ENCODE measurements at regions not wholly inside any gene's neighbourhood (a gene's known extent, or its start where the extent isn't known, plus 50 kb on each side); places are given as distances from the start of the nearest gene placed in this dataset.

DNA sequence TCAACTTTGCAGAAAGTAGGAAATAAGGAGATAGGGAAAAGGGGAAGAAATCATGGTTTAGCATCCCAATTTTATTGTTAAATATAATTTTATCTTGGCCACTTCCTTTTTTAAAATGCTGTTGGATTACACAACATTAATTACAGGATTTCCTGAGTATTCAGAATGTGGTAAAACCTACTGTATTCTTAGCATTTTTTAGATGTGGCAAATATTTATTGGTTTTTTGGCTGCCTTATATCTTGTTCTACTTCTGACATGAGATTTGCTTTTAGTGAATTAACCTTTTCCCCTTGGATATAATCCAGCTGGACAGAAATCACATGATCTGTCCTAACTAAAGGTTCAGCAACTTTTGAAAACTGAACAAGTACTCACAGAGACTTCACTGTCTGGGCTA is 104.9 kb downstream of the PTGS2 start:
- H3K4me1 ChIP-seq (ENCODE audit: control insufficient read depth, insufficient read depth, low read length): no peaks in the 10 kb centered on the region
- H3K27me3 ChIP-seq (replicated peaks in 1 of 2; ENCODE audit: control insufficient read depth in 2 of 2, insufficient read depth in 2 of 2, low read length in 1 of 2): no peaks in the 10 kb centered on the region
- CTCF ChIA-PET: no interaction called here
- in situ Hi-C loops (cut with MboI) (no loop called here), intact Hi-C loops (cut with micrococcal nuclease; ENCODE audit: unreplicated experiment) (no loop called here)
- no peaks in the 10 kb centered on the region for H3K79me2 ChIP-seq (ENCODE audit: control insufficient read depth, insufficient read depth, low read length)
- ATAC-seq (no peak), DNase-seq (ENCODE audit: low read depth, low spot score) (no peak), FAIRE-seq (no peak)
- no peak overlapping the region for H3K4me3 ChIP-seq
- SMC1A ChIA-PET (ENCODE audit: uncharacterized antibody, unreplicated experiment): no interaction called here
- H3K27ac ChIP-seq (ENCODE audit: control insufficient read depth, insufficient read depth): no peak overlapping the region
- no peak overlapping the region for H2AFZ ChIP-seq (ENCODE audit: control insufficient read depth, low read depth, low read length)
- TF ChIP-seq ZNF384 (IDR thresholded peaks at IDR 0.05; ENCODE audit: borderline replicate concordance, low read depth, low read length) (no peak), POU2F2 (IDR thresholded peaks at IDR 0.05; ENCODE audit: borderline replicate concordance, low read depth, low read length) (no peak), NBN (IDR thresholded peaks at IDR 0.05) (no peak), GATAD2B (conservative IDR thresholded peaks at IDR 0.05; ENCODE audit: low read depth) (no peak), NR2F1 (conservative IDR thresholded peaks at IDR 0.05) (no peak), NFYB (IDR thresholded peaks at IDR 0.05; ENCODE audit: insufficient read depth, low read depth, low read length) (no peak), IKZF2 (IDR thresholded peaks at IDR 0.05) (no peak), RB1 (IDR thresholded peaks at IDR 0.05; ENCODE audit: borderline replicate concordance) (no peak)
- no peak overlapping the region for H3K4me2 ChIP-seq (ENCODE audit: control insufficient read depth, insufficient read depth)
- BruUV-seq (replicated peaks): no TSS peak
- RAD21 ChIA-PET (ENCODE audit: unreplicated experiment): no interaction called here
- no peaks in the 10 kb centered on the region for H3K9me3 ChIP-seq (replicated peaks; ENCODE audit: control insufficient read depth, insufficient read depth, low read length)
- POLR2A ChIA-PET: no interaction called here
- H3K36me3 ChIP-seq (ENCODE audit: control insufficient read depth in 2 of 2, insufficient read depth in 2 of 2, low read length in 1 of 2): no peaks in the 10 kb centered on the region
- H4K20me1 ChIP-seq (ENCODE audit: control insufficient read depth, insufficient read depth): no peaks in the 10 kb centered on the region
- no peak overlapping the region for H3K9ac ChIP-seq (ENCODE audit: control insufficient read depth, insufficient read depth, low read length)

DNA sequence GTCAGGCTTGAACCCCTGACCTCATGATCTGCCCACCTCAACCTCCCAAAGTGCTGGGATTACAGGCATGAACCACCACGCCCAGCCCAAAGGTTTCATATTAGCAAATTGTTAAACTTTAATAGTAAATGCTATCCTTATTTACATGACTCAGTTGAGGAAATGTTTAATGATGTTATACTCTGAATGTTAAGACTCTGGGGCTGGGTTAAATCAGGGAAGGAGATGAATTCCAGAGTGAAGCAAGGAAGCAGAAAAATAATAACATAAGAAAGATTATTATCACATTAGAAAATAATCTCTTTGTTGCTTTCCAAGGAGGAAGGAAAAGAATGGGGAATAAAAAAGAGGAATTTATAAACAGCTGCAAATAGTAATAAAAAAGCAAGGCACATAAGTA is 105.3 kb downstream of the PTGS2 start:
- BruUV-seq (replicated peaks): no TSS peak
- SMC1A ChIA-PET (ENCODE audit: uncharacterized antibody, unreplicated experiment): no interaction called here
- H4K20me1 ChIP-seq (ENCODE audit: control insufficient read depth, insufficient read depth): no peaks in the 10 kb centered on the region
- no peak overlapping the region for H3K4me3 ChIP-seq
- FAIRE-seq (no peak), DNase-seq (ENCODE audit: low read depth, low spot score) (no peak), ATAC-seq (no peak)
- no peak overlapping the region for H3K4me2 ChIP-seq (ENCODE audit: control insufficient read depth, insufficient read depth)
- intact Hi-C loops (cut with micrococcal nuclease; ENCODE audit: unreplicated experiment) (no loop called here), in situ Hi-C loops (cut with MboI) (no loop called here)
- no peak overlapping the region for H3K9ac ChIP-seq (ENCODE audit: control insufficient read depth, insufficient read depth, low read length)
- no peaks in the 10 kb centered on the region for H3K79me2 ChIP-seq (ENCODE audit: control insufficient read depth, insufficient read depth, low read length)
- no peak for TF ChIP-seq CHD1 (IDR thresholded peaks at IDR 0.05; ENCODE audit: low read depth, low read length)
- no peak for TF ChIP-seq HDAC2 (IDR thresholded peaks at IDR 0.05)
- no peak for TF ChIP-seq EED (IDR thresholded peaks at IDR 0.05; ENCODE audit: low read depth)
- TF ChIP-seq POLR2AphosphoS2 (IDR thresholded peaks at IDR 0.05; ENCODE audit: low read depth, low read length): no peak
- TF ChIP-seq SUPT20H (IDR thresholded peaks at IDR 0.05; ENCODE audit: borderline replicate concordance, control insufficient read depth, low read depth, low read length): no peak
- TF ChIP-seq IRF4 (IDR thresholded peaks at IDR 0.05; ENCODE audit: low read depth, low read length): no peak
- H3K27ac ChIP-seq (ENCODE audit: control insufficient read depth, insufficient read depth): no peak overlapping the region
- no peak overlapping the region for H2AFZ ChIP-seq (ENCODE audit: control insufficient read depth, low read depth, low read length)
- 0% methylated on average over 1 of the region's 1 CpG for WGBS (ENCODE audit: insufficient coverage, insufficient replicate concordance, low lambda C conversion rate, missing lambda C conversion rate)
- no peaks in the 10 kb centered on the region for H3K9me3 ChIP-seq (replicated peaks; ENCODE audit: control insufficient read depth, insufficient read depth, low read length)
- H3K36me3 ChIP-seq (ENCODE audit: control insufficient read depth in 2 of 2, insufficient read depth in 2 of 2, low read length in 1 of 2): no peaks in the 10 kb centered on the region
- POLR2A ChIA-PET: no interaction called here
- no peaks in the 10 kb centered on the region for H3K4me1 ChIP-seq (ENCODE audit: control insufficient read depth, insufficient read depth, low read length)
- CTCF ChIA-PET: no interaction called here
- no peaks in the 10 kb centered on the region for H3K27me3 ChIP-seq (replicated peaks in 1 of 2; ENCODE audit: control insufficient read depth in 2 of 2, insufficient read depth in 2 of 2, low read length in 1 of 2)
- RAD21 ChIA-PET (ENCODE audit: unreplicated experiment): no interaction called here
